Pancreas (tissue), 10 donors: ENCODE measurements at regions not wholly inside any gene's neighbourhood (a gene's known extent, or its start where the extent isn't known, plus 50 kb on each side); places are given as distances from the start of the nearest gene placed in this dataset.
A peak's percentile ranks its signal among the peaks of the same experiment; 100 is the strongest.

Experiments
- ATAC-seq, 4 donors: fragments of 200-7000 bp; cut with Tn5 transposase; one replicate each; pipeline versions ENCODE4 v1.8.0 to v1.9.1; 2020; ENCODE audit warnings: mild to moderate bottlenecking in 4 of 4, moderate library complexity in 4 of 4
- DNase-seq, 6 donors: peaks; one replicate each; pipeline ENCODE4 v3.0.0-alpha.2; 2020
- FAIRE-seq: peaks from 2 replicates; lab custom pipeline; 2012; peaks lifted over from hg19 to GRCh38; lab: Jason Lieb, UNC
- H3K27ac ChIP-seq, 4 donors: fragments of 200-600 bp; sonication (generic); 1 replicate in 3 of 4; 2 replicates in 1 of 4; pipeline versions ENCODE4 v1.5.0 to v1.8.0; 2020
- H3K27me3 ChIP-seq, 4 donors: fragments of 200-600 bp; one replicate each; pipeline ENCODE4 v1.8.0; 2021
- H3K36me3 ChIP-seq, 3 donors: fragments of 200-600 bp; sonication (generic) in 1 of 3; one replicate each; pipeline versions ENCODE4 v1.5.0 to v1.8.0; 2020 to 2021
- H3K4me1 ChIP-seq, 3 donors: fragments of 200-600 bp; one replicate each; pipeline ENCODE4 v1.8.0; 2021
- H3K4me3 ChIP-seq, 4 donors: fragments of 200-600 bp; sonication (generic) in 2 of 4; one replicate each; pipeline versions ENCODE4 v1.5.0 to v1.8.0; 2020 to 2021
- H3K9me3 ChIP-seq, 4 donors: fragments of 200-600 bp; one replicate each; pipeline ENCODE4 v1.8.0; 2021
- CTCF ChIP-seq, 4 donors: fragments of 200-600 bp; sonication (generic) in 3 of 4; IDR thresholded peaks; one replicate each; pipeline versions ENCODE4 v1.5.0 to v1.8.0; 2021; ENCODE audit warnings: antibody characterized with exemption in 4 of 4
- WGBS, 2 donors: extraction: QIAGEN DNeasy Blood & Tissue Kit; methylation state at CpG; one replicate each; pipeline ENCODE4 v1.1.7; 2013; 5-methylcytosine and 5-hydroxymethylcytosine counted together
- intact Hi-C, 3 donors: fragments of 100-400 bp; cut with DNase I; formaldehyde crosslinking; loops; one replicate each; pipeline versions ENCODE4 v1.11.1 to v1.14.2; 2022
- donor health status: healthy with polysubstance abuse.
- donor health status: DM: no; HTN: no; CAD: no; lungs with moderate emphysema.
- donor health status: DM: no; HTN: no; CAD: no.
- donor health status: control.
- donor health status: control.
- donor health status: Bipolar disorder and iron deficiency.
- donor health status: DM: yes; HTN: yes; CAD: no.
- donor health status: DM: no; HTN: no; CAD: no.
- donor health status: DM: no; HTN: no; CAD: no.
- donor health status: DM: yes; HTN: yes; CAD: no.

GRCh38 chr1:239448911-239449310, 62.5 kb downstream of the CHRM3 start:
- no peaks in the 10 kb centered on the region for H3K27me3 ChIP-seq
- no peak for TF ChIP-seq CTCF (IDR thresholded peaks at IDR 0.05)
- no peaks in the 10 kb centered on the region for H3K36me3 ChIP-seq
- H3K4me3 ChIP-seq, result no peak overlapping the region
- peak in 3 of 4 donors; percentile 39 to 59 (median 59) for ATAC-seq
- H3K4me1 ChIP-seq, result peaks cover 6 to 12% (median 8%) of the 10 kb centered on the region in 3 donors
- H3K27ac ChIP-seq, result no peak overlapping the region
- intact Hi-C loops, result no loop called here
- no peak for FAIRE-seq
- 38 to 44% methylated on average over 3 of the region's 3 CpGs for WGBS, 2 donors
- H3K9me3 ChIP-seq, result no peaks in the 10 kb centered on the region
- DNase-seq, result no peak

DNA sequence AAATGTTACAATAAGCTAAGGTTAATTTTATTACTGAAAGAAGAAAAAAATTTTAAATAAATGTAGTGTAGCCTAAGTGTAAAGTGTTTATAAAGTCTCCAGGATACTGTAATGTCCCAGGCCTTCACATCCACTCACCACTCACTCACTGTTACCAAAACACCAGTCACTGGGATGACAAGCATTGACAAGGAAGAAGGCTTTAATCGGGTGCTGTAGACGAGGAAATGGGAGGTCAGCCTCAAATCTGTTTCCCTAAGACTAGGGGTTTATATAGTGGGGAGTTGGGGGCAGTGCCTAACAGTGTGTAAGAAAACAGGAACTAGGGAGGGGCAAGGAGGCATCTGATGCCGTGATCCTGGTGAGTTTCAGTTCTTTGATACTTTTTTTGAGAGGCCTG, 69.4 kb downstream of the CHRM3 start:
- intact Hi-C loops, result no loop called here
- Histone ChIP-seq H3K4me1 (no peaks in the 10 kb centered on the region), H3K4me3 (no peak overlapping the region), H3K36me3 (no peaks in the 10 kb centered on the region), H3K9me3 (no peaks in the 10 kb centered on the region), H3K27ac (no peak overlapping the region), H3K27me3 (no peaks in the 10 kb centered on the region)
- DNase-seq (no peak), ATAC-seq (no peak), FAIRE-seq (no peak)
- 95% methylated on average over 3 of the region's 3 CpGs for WGBS, 2 donors
- TF ChIP-seq CTCF (IDR thresholded peaks at IDR 0.05), result no peak

GRCh38 chr1:239456788-239457187, 70.4 kb downstream of the CHRM3 start:
- FAIRE-seq (no peak), DNase-seq (no peak), ATAC-seq (no peak)
- intact Hi-C loops, result no loop called here
- no peaks in the 10 kb centered on the region for H3K27me3 ChIP-seq
- no peak overlapping the region for H3K4me3 ChIP-seq
- no peaks in the 10 kb centered on the region for H3K9me3 ChIP-seq
- no peak overlapping the region for H3K27ac ChIP-seq
- no peaks in the 10 kb centered on the region for H3K36me3 ChIP-seq
- 89 to 92% methylated on average over 2 of the region's 2 CpGs for WGBS, 2 donors
- TF ChIP-seq CTCF (IDR thresholded peaks at IDR 0.05), result no peak
- no peaks in the 10 kb centered on the region for H3K4me1 ChIP-seq

DNA sequence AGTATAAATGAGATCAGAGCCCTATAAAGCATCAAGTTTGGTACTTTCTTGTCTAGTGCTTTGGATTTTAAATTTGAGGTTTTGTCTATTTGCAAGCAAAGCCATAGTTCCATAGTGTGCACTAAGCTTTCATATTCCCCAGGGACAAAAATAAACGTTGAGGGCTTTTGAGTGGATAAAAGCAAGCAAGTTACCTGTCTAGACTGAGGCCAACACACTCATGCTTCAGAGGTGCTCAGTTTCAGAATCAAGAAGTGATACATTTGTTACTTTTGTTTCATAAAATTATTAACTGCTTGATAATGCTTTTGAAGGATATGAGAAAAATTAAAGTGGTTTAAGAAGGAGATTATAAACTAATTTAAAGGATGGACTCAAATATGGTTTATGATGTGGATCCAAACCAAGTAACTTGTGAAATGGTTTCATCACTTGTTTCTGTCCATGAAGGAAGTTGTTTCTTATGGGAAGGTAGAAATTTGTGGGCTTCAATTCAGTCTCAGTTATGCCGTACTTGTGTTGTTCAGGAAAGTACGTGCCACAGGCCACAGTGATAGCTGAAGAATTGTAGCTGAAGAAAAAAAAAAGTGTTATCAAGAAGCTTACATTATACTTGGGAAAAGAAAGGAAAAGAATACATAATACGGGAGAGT, 71.2 kb downstream of the CHRM3 start:
- H3K4me1 ChIP-seq, result no peaks in the 10 kb centered on the region
- no peak overlapping the region for H3K27ac ChIP-seq
- no peaks in the 10 kb centered on the region for H3K36me3 ChIP-seq
- intact Hi-C loops, result no loop called here
- FAIRE-seq (no peak), DNase-seq (no peak), ATAC-seq (no peak)
- TF ChIP-seq CTCF (IDR thresholded peaks at IDR 0.05), result no peak
- no peak overlapping the region for H3K4me3 ChIP-seq
- H3K9me3 ChIP-seq, result no peaks in the 10 kb centered on the region
- H3K27me3 ChIP-seq, result no peaks in the 10 kb centered on the region
- 56 to 61% methylated on average over 4 of the region's 4 CpGs for WGBS, 2 donors

DNA sequence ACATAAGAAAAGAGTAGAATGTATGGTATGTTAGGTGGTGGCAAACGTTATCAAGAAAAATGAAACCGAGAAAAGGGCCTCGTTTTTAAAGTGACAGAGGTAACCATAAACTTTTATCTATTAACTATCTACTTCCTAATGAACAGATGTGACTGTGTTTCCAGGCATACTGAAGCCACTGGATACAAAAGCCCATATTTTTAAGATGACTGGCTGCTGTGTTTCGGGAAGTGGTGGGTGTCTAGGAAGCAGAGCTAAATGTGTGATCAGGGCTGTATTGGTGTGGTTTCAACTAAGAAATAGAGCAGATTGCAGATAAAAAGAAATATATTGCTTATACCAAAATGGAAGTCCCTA, 71.8 kb downstream of the CHRM3 start:
- Histone ChIP-seq H3K4me3 (no peak overlapping the region), H3K27me3 (no peaks in the 10 kb centered on the region), H3K27ac (no peak overlapping the region), H3K36me3 (no peaks in the 10 kb centered on the region), H3K4me1 (no peaks in the 10 kb centered on the region), H3K9me3 (no peaks in the 10 kb centered on the region)
- TF ChIP-seq CTCF (IDR thresholded peaks at IDR 0.05), result no peak
- ATAC-seq (peak in 1 of 4 donors; percentile 25), FAIRE-seq (no peak), DNase-seq (no peak)
- WGBS, 2 donors, result 45 to 55% methylated on average over 4 of the region's 4 CpGs
- intact Hi-C loops, result no loop called here
